H9 (cell line): ENCODE measurements at regions not wholly inside any gene's neighbourhood (a gene's known extent, or its start where the extent isn't known, plus 50 kb on each side); places are given as distances from the start of the nearest gene placed in this dataset.

Experiments used
- DNase-seq: peaks from one replicate; pipeline ENCODE4 v3.0.0-alpha.2; 2017
- H2AFZ ChIP-seq: one replicate; pipeline ENCODE4 v1.6.1; 2013; ENCODE audit warnings: mild to moderate bottlenecking, low read length, control low read depth, moderate library complexity
- H2AK5ac ChIP-seq: 2 replicates; pipeline ENCODE4 v1.6.1; 2013; ENCODE audit warnings: low read length, control low read depth, mixed read lengths; ENCODE audit not compliant: insufficient read length
- H2BK120ac ChIP-seq: one replicate; pipeline ENCODE4 v1.6.1; 2013; ENCODE audit warnings: low read depth, mild to moderate bottlenecking, low read length, control low read depth, inconsistent platforms; ENCODE audit not compliant: poor library complexity, severe bottlenecking
- H2BK12ac ChIP-seq: 2 replicates; pipeline ENCODE4 v1.6.1; 2013; ENCODE audit warnings: low read length, control low read depth, mixed read lengths, low read depth; ENCODE audit not compliant: insufficient read length
- H2BK15ac ChIP-seq: 2 replicates; pipeline ENCODE4 v1.6.1; 2013; ENCODE audit warnings: low read depth, low read length, control low read depth
- H2BK20ac ChIP-seq: one replicate; pipeline ENCODE4 v1.6.1; 2013; ENCODE audit warnings: low read depth, mild to moderate bottlenecking, low read length, control low read depth, inconsistent platforms; ENCODE audit not compliant: poor library complexity, severe bottlenecking
- H2BK5ac ChIP-seq: 2 replicates; pipeline ENCODE4 v1.6.1; 2013; ENCODE audit warnings: low read length, control low read depth, mixed read lengths; ENCODE audit not compliant: insufficient read length
- H3K14ac ChIP-seq: 2 replicates; pipeline ENCODE4 v1.6.1; 2013; ENCODE audit warnings: low read length, control low read depth; ENCODE audit not compliant: insufficient read depth
- H3K18ac ChIP-seq: 2 replicates; pipeline ENCODE4 v1.6.1; 2013; ENCODE audit warnings: low read depth, mild to moderate bottlenecking, mixed read lengths, low read length, control low read depth; ENCODE audit not compliant: insufficient read length
- H3K23ac ChIP-seq: 2 replicates; pipeline ENCODE4 v1.6.1; 2013; ENCODE audit warnings: low read length, control low read depth, mixed read lengths, low read depth; ENCODE audit not compliant: insufficient read length
- H3K23me2 ChIP-seq: 2 replicates; pipeline ENCODE4 v1.6.1; 2013; ENCODE audit warnings: low read depth, mild to moderate bottlenecking, mixed read lengths, low read length, control low read depth; ENCODE audit not compliant: insufficient read length, poor library complexity, severe bottlenecking
- H3K27ac ChIP-seq: 2 replicates; pipeline ENCODE4 v1.5.1; 2013; ENCODE audit warnings: low read length, control low read depth, mixed read lengths, low read depth; ENCODE audit not compliant: insufficient read length
- H3K27me3 ChIP-seq: 2 replicates; pipeline ENCODE4 v1.6.1; 2013; ENCODE audit warnings: low read length, control low read depth, inconsistent platforms; ENCODE audit not compliant: insufficient read depth
- H3K4ac ChIP-seq: 2 replicates; pipeline ENCODE4 v1.6.1; 2013; ENCODE audit warnings: low read depth, mild to moderate bottlenecking, control low read depth, inconsistent platforms, low read length, moderate library complexity
- H3K4me1 ChIP-seq: 2 replicates; pipeline ENCODE4 v1.6.1; 2013; ENCODE audit warnings: low read length, control low read depth, inconsistent platforms; ENCODE audit not compliant: insufficient read depth
- H3K4me2 ChIP-seq: 2 replicates; pipeline ENCODE4 v1.6.1; 2013; ENCODE audit warnings: low read length, control low read depth, mixed read lengths; ENCODE audit not compliant: insufficient read length, insufficient read depth
- H3K56ac ChIP-seq: 2 replicates; pipeline ENCODE4 v1.6.1; 2013; ENCODE audit warnings: low read depth, mild to moderate bottlenecking, mixed read lengths, low read length, control low read depth; ENCODE audit not compliant: insufficient read length
- H3K79me1 ChIP-seq: 2 replicates; pipeline ENCODE4 v1.6.1; 2013; ENCODE audit warnings: low read depth, mild to moderate bottlenecking, moderate library complexity, low read length, control low read depth, inconsistent platforms; ENCODE audit not compliant: insufficient read depth, poor library complexity, severe bottlenecking
- H3K79me2 ChIP-seq: 2 replicates; pipeline ENCODE4 v1.6.1; 2013; ENCODE audit warnings: low read length, control low read depth, inconsistent platforms; ENCODE audit not compliant: insufficient read depth
- H3K9ac ChIP-seq: 2 replicates; pipeline ENCODE4 v1.6.1; 2013; ENCODE audit warnings: low read length, control low read depth, mixed read lengths; ENCODE audit not compliant: insufficient read length; ENCODE audit errors: extremely low read depth
- H3K9me3 ChIP-seq: one replicate; pipeline ENCODE4 v1.6.1; 2013; ENCODE audit warnings: low read depth, low read length, inconsistent platforms; ENCODE audit not compliant: control insufficient read depth
- H3T11ph ChIP-seq: one replicate; pipeline ENCODE4 v1.6.1; 2013; ENCODE audit warnings: mild to moderate bottlenecking, low read length, control low read depth, inconsistent platforms
- H4K20me1 ChIP-seq: one replicate; pipeline ENCODE4 v1.6.1; 2013; ENCODE audit not compliant: control insufficient read depth, insufficient read length, insufficient read depth
- H4K5ac ChIP-seq: 2 replicates; pipeline ENCODE4 v1.6.1; 2013; ENCODE audit warnings: low read depth, mild to moderate bottlenecking, mixed read lengths, low read length, control low read depth; ENCODE audit not compliant: insufficient read length
- H4K8ac ChIP-seq: replicated peaks from 2 replicates; pipeline ENCODE4 v1.6.1; 2013; ENCODE audit warnings: low read length, control low read depth, mixed read lengths, low read depth; ENCODE audit not compliant: insufficient read length
- H4K91ac ChIP-seq: 2 replicates; pipeline ENCODE4 v1.6.1; 2013; ENCODE audit warnings: low read depth, mild to moderate bottlenecking, moderate library complexity, mixed read lengths, low read length, control low read depth; ENCODE audit not compliant: insufficient read length
- H3K27ac Mint-ChIP-seq, 3 experiments: 2 replicates in 2 of 3; 3 replicates in 1 of 3; pipeline ENCODE4 v1.8.0; 2020 to 2021; ENCODE audit warnings: mixed read lengths in 3 of 3, mild to moderate bottlenecking in 1 of 3, moderate library complexity in 1 of 3
- H3K27me3 Mint-ChIP-seq: 2 replicates; pipeline ENCODE4 v1.8.0; 2021; ENCODE audit warnings: low read depth, mild to moderate bottlenecking, moderate library complexity, mixed read lengths
- H3K36me3 Mint-ChIP-seq, 3 experiments: 2 replicates in 2 of 3; 3 replicates in 1 of 3; pipeline ENCODE4 v1.8.0; 2020 to 2021; ENCODE audit warnings: low read depth in 3 of 3, mixed read lengths in 3 of 3; ENCODE audit not compliant: insufficient read depth in 1 of 3
- H3K4me1 Mint-ChIP-seq, 2 experiments: 2 replicates each; pipeline ENCODE4 v1.8.0; 2020; ENCODE audit warnings: mixed read lengths in 2 of 2
- H3K4me3 Mint-ChIP-seq, 2 experiments: 2 replicates in 1 of 2; 3 replicates in 1 of 2; pipeline ENCODE4 v1.8.0; 2020 to 2021; ENCODE audit warnings: mild to moderate bottlenecking in 2 of 2, mixed read lengths in 2 of 2, moderate library complexity in 1 of 2
- H3K9me3 Mint-ChIP-seq, 2 experiments: 2 replicates in 1 of 2; 3 replicates in 1 of 2; pipeline ENCODE4 v1.8.0; 2020; ENCODE audit warnings: mild to moderate bottlenecking in 2 of 2, mixed read lengths in 2 of 2, moderate library complexity in 1 of 2
- CTCF ChIP-seq: fragments of 200-600 bp; sonication (generic); conservative IDR thresholded peaks from 3 replicates; pipeline ENCODE4 v1.8.0; 2021; ENCODE audit warnings: antibody characterized with exemption, mild to moderate bottlenecking
- WGBS: extraction: QIAGEN DNeasy Blood & Tissue Kit; methylation state at CpG from one replicate; pipeline ENCODE4 v1.1.7; 2013; ENCODE audit warnings: missing lambda C conversion rate, low lambda C conversion rate, mixed read lengths; ENCODE audit not compliant: insufficient read length; ENCODE audit errors: extremely low coverage; 5-methylcytosine and 5-hydroxymethylcytosine counted together

GRCh38 chr16:54405478-54405877 lies 118.9 kb upstream of the IRX3 start:
- no peak overlapping the region for H3K14ac ChIP-seq
- no peak overlapping the region for H3K4me3 Mint-ChIP-seq
- no peak overlapping the region for H2AFZ ChIP-seq
- no peak overlapping the region for H4K91ac ChIP-seq
- H3K27me3 ChIP-seq: peaks cover 2% of the 10 kb centered on the region; the same call in 1 of the 2 replicates
- H3K9ac ChIP-seq: no peak overlapping the region
- H4K5ac ChIP-seq: no peak overlapping the region
- no peaks in the 10 kb centered on the region for H3K23me2 ChIP-seq
- H3K79me1 ChIP-seq: no peaks in the 10 kb centered on the region
- no peak overlapping the region for H2BK20ac ChIP-seq
- no peak overlapping the region for H4K8ac ChIP-seq
- H2BK120ac ChIP-seq: no peak overlapping the region
- H3K4me2 ChIP-seq: no peak overlapping the region
- no peak for DNase-seq
- no peaks in the 10 kb centered on the region for H4K20me1 ChIP-seq
- H3K56ac ChIP-seq: no peak overlapping the region
- H3T11ph ChIP-seq: no peak overlapping the region
- no peak overlapping the region for H2BK15ac ChIP-seq
- no peaks in the 10 kb centered on the region for H3K9me3 ChIP-seq
- no peak overlapping the region for H3K18ac ChIP-seq
- H2BK12ac ChIP-seq: no peak overlapping the region
- no peaks in the 10 kb centered on the region for H3K36me3 Mint-ChIP-seq
- H2BK5ac ChIP-seq: no peak overlapping the region
- H3K9me3 Mint-ChIP-seq: peaks cover 0 to 3% of the 10 kb centered on the region in 2 experiments; a peak in 2 of 5 replicates
- no peak overlapping the region for H3K23ac ChIP-seq
- no peak for TF ChIP-seq CTCF
- H2AK5ac ChIP-seq: no peak overlapping the region
- H3K4me1 Mint-ChIP-seq: peaks cover 5 to 8% of the 10 kb centered on the region in 2 experiments; a peak in 3 of 4 replicates
- WGBS: no CpG with 5 or more reads among the region's 5 CpGs
- H3K27ac Mint-ChIP-seq: no peak overlapping the region
- H3K4me1 ChIP-seq: no peaks in the 10 kb centered on the region
- no peaks in the 10 kb centered on the region for H3K79me2 ChIP-seq
- H3K27me3 Mint-ChIP-seq: no peaks in the 10 kb centered on the region; the same call in 1 of the 2 replicates
- no peak overlapping the region for H3K4ac ChIP-seq
- no peak overlapping the region for H3K27ac ChIP-seq
